Thyroid gland (tissue), 4 donors: ENCODE measurements at regions not wholly inside any gene's neighbourhood (a gene's known extent, or its start where the extent isn't known, plus 50 kb on each side); places are given as distances from the start of the nearest gene placed in this dataset.

Source experiments
- DNase-seq, 2 donors: peaks; one replicate each; pipeline ENCODE4 v3.0.0-alpha.2; 2019
- H3K27ac ChIP-seq, 3 donors: fragments of 200-600 bp; sonication (generic); 1 replicate in 2 of 3; 2 replicates in 1 of 3; pipeline ENCODE4 v1.5.1; 2016 to 2019; ENCODE audit warnings: mild to moderate bottlenecking in 1 of 3, moderate library complexity in 1 of 3
- H3K27me3 ChIP-seq: fragments of 200-600 bp; sonication (generic); one replicate; pipeline ENCODE4 v1.5.1; 2019
- H3K36me3 ChIP-seq, 2 donors: fragments of 200-600 bp; sonication (generic); one replicate each; pipeline ENCODE4 v1.5.1; 2016 to 2019
- H3K4me1 ChIP-seq, 2 donors: fragments of 200-600 bp; sonication (generic); one replicate each; pipeline ENCODE4 v1.5.1; 2017 to 2019
- H3K4me3 ChIP-seq, 3 donors: fragments of 200-600 bp; sonication (generic); replicated peaks in 1 of 3; 1 replicate in 2 of 3; 2 replicates in 1 of 3; pipeline ENCODE4 v1.5.1; 2016; ENCODE audit warnings: mild to moderate bottlenecking in 1 of 3
- H3K9me3 ChIP-seq: fragments of 200-600 bp; sonication (generic); one replicate; pipeline ENCODE4 v1.5.1; 2017
- POLR2A ChIP-seq, 2 donors: fragments of 450-650 bp; IDR thresholded peaks; one replicate each; pipeline ENCODE4 v1.6.1; 2017; ENCODE audit warnings: antibody characterized with exemption in 2 of 2, mild to moderate bottlenecking in 2 of 2, moderate library complexity in 1 of 2
- WGBS, 2 donors: methylation state at CpG; one replicate each; pipeline ENCODE4 v1.1.5; 2017; 5-methylcytosine and 5-hydroxymethylcytosine counted together
- intact Hi-C: fragments of 100-400 bp; cut with DNase I; formaldehyde crosslinking; loops from one replicate; pipeline ENCODE4 v1.15.1; 2023
- TF ChIP-seq, protein P1 (sequence below), 6 experiments: fragments of 200-600 bp in 3 of 6; fragments of 450-650 bp in 3 of 6; sonication (generic) in 3 of 6; IDR thresholded peaks; one replicate each; pipeline ENCODE4 v1.5.1; 2016 to 2019; ENCODE audit warnings: antibody characterized with exemption in 6 of 6, mild to moderate bottlenecking in 2 of 6, inconsistent platforms in 1 of 6, moderate library complexity in 1 of 6

DNA sequence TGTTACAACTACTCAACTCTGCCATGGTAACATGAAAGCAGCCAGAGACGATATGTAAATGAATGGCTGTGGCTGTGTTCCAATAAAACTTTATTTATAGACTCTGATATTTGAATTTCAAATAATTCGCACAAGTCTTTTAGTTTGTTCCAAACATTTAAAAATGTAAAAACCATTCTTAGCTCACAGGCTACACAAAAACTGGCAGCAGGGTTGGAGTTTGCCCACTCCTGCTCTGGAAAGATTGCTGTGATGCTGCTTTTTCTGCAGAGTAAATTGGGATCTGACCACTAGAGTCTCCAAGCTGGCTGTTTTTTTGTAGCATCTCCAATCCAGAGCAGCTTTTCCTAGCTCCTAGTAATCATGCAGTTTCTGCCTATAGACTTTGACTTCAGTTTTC is 157.5 kb downstream of the CHRM3 start:
- Histone ChIP-seq H3K4me1 (no peaks in the 10 kb centered on the region), H3K27ac (no peak overlapping the region), H3K27me3 (no peaks in the 10 kb centered on the region), H3K9me3 (no peaks in the 10 kb centered on the region), H3K36me3 (no peaks in the 10 kb centered on the region), H3K4me3 (no peak overlapping the region)
- WGBS, 2 donors = 94 to 97% methylated on average over 2 of the region's 2 CpGs
- intact Hi-C loops = no loop called here
- no peak for DNase-seq
- TF ChIP-seq, protein P1, sequence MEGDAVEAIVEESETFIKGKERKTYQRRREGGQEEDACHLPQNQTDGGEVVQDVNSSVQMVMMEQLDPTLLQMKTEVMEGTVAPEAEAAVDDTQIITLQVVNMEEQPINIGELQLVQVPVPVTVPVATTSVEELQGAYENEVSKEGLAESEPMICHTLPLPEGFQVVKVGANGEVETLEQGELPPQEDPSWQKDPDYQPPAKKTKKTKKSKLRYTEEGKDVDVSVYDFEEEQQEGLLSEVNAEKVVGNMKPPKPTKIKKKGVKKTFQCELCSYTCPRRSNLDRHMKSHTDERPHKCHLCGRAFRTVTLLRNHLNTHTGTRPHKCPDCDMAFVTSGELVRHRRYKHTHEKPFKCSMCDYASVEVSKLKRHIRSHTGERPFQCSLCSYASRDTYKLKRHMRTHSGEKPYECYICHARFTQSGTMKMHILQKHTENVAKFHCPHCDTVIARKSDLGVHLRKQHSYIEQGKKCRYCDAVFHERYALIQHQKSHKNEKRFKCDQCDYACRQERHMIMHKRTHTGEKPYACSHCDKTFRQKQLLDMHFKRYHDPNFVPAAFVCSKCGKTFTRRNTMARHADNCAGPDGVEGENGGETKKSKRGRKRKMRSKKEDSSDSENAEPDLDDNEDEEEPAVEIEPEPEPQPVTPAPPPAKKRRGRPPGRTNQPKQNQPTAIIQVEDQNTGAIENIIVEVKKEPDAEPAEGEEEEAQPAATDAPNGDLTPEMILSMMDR (IDR thresholded peaks at IDR 0.05) = no peak
- no peak for TF ChIP-seq POLR2A (IDR thresholded peaks at IDR 0.05)

DNA sequence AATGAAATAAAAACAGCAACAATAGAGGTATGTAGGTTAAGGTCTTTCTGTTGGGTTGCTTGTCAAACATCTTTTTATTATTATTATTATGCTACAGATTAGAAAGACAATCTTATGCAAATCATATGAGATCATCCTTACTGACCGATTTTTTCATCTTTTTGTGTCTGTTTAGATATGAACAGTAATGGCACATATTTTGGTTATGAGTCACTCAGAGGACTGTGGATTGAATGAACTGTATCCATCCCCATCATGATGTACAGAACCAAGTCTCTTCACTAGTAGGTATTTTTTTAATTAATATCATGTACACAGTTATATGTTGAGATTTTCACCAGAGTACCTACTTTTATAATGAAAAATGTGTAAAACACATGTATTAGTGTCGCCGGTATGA is 159.1 kb downstream of the CHRM3 start:
- no peak overlapping the region for H3K4me3 ChIP-seq
- TF ChIP-seq, protein P1 (IDR thresholded peaks at IDR 0.05) = no peak
- TF ChIP-seq POLR2A (IDR thresholded peaks at IDR 0.05) = no peak
- no peaks in the 10 kb centered on the region for H3K9me3 ChIP-seq
- intact Hi-C loops = no loop called here
- H3K4me1 ChIP-seq = no peaks in the 10 kb centered on the region
- H3K27ac ChIP-seq = no peak overlapping the region
- no peaks in the 10 kb centered on the region for H3K36me3 ChIP-seq
- no peaks in the 10 kb centered on the region for H3K27me3 ChIP-seq
- no peak for DNase-seq
- WGBS, 2 donors = 92 to 93% methylated on average over 3 of the region's 3 CpGs

DNA sequence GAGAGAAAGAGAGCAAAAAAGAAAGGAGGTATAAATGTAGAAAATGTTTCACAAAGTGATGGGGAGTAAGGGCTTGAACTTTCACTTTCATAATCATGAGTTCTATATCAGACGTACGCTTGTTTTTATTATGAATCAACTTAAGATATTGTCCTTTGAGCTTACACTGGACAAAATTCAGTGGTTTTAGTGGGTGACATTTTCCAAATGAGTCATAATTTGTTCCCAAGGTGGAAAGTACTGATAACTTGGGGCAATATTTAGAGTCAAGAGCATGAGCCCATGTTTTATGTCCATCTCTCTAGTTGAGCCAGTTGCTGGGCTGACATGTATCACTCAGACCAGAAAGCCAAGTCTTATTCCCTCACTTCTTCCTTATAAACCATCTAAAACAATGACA is 161.6 kb downstream of the CHRM3 start:
- no peaks in the 10 kb centered on the region for H3K4me1 ChIP-seq
- H3K27me3 ChIP-seq = no peaks in the 10 kb centered on the region
- no peak overlapping the region for H3K27ac ChIP-seq
- intact Hi-C loops = no loop called here
- H3K9me3 ChIP-seq = no peaks in the 10 kb centered on the region
- DNase-seq = no peak
- H3K36me3 ChIP-seq = no peaks in the 10 kb centered on the region
- WGBS, 2 donors = 63 to 77% methylated on average over 2 of the region's 2 CpGs
- H3K4me3 ChIP-seq = no peak overlapping the region
- TF ChIP-seq, protein P1 (IDR thresholded peaks at IDR 0.05) = no peak
- no peak for TF ChIP-seq POLR2A (IDR thresholded peaks at IDR 0.05)

DNA sequence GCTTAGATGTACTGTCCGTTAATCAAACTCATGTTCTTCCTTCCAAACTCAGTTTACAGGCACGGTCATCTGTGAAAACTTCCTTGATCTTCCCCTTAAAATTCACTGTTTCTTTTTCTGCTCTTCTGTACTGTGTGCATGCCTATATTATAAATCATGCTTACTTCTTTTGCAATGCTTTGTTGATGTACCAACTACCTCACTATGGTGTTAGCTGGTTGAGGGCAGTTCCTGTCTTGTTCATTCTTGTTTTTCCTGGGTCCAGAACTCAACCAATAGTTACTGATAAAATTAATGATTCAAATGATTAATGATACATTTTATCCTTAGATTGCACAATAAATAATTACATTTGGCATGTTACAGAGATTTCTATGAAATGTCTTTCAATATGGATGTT is 163.8 kb downstream of the CHRM3 start:
- intact Hi-C loops = no loop called here
- TF ChIP-seq, protein P1 (IDR thresholded peaks at IDR 0.05) = no peak
- no peak for TF ChIP-seq POLR2A (IDR thresholded peaks at IDR 0.05)
- WGBS, 2 donors = 84 to 92% methylated on average over 2 of the region's 2 CpGs
- H3K27ac ChIP-seq = no peak overlapping the region
- H3K9me3 ChIP-seq = no peaks in the 10 kb centered on the region
- no peaks in the 10 kb centered on the region for H3K27me3 ChIP-seq
- no peak for DNase-seq
- no peak overlapping the region for H3K4me3 ChIP-seq
- no peaks in the 10 kb centered on the region for H3K4me1 ChIP-seq
- no peaks in the 10 kb centered on the region for H3K36me3 ChIP-seq

- TF ChIP-seq, protein P1 (IDR thresholded peaks at IDR 0.05) = no peak
- no peak for TF ChIP-seq POLR2A (IDR thresholded peaks at IDR 0.05)
- H3K27ac ChIP-seq = no peak overlapping the region
- no peaks in the 10 kb centered on the region for H3K36me3 ChIP-seq
- no peaks in the 10 kb centered on the region for H3K9me3 ChIP-seq
- no peaks in the 10 kb centered on the region for H3K4me1 ChIP-seq
- DNase-seq = no peak
- H3K4me3 ChIP-seq = no peak overlapping the region
- no peaks in the 10 kb centered on the region for H3K27me3 ChIP-seq
- WGBS, 2 donors = 88 to 92% methylated on average over 4 of the region's 4 CpGs
- intact Hi-C loops = no loop called here
These were observed 169.0 kb downstream of the CHRM3 start for GRCh38 chr1:239555350-239555749.
